ENCODE measurements at regions not wholly inside any gene's neighbourhood (a gene's known extent, or its start where the extent isn't known, plus 50 kb on each side); places are given as distances from the start of the nearest gene placed in this dataset.

DNA sequence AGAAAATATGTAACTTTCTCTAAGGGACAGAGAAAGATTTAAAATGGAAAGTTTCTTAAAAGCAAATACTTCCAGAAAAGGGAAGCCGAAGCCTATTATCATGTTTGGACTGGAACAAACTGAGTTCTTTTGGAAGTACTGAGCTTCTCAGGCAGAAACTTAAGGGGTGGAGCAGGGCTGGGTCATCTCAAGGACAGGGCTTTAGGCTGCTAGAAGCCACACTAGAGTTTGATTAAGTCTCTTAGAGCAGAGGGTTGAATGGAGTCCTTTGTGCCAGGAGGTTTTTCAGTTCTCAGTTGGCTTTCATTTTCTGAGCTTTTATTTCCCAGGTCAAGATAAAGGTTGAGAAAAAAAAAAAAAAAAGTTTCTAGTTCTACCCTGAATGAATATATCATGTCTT lies 432.7 kb downstream of the SLITRK5 start:
- no peak for DNase-seq

DNA sequence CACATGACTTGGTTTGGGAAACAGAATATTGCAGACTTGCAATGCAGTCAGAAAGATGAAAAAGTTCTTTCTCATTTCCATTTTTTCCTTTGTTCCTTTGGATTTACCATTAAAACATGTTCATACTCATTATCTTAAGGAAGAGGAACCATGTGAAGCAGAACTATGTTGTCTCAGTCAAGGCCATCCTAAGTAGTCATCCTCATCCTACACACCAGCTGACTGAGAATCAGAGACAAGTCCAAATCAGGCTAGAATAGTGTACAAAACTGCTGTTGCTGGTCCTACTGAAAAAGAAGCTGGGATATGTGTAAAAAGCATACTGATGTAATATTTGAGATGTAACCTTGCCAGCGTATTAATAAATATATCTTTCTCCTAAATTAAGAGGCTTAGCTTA lies 433.4 kb downstream of the SLITRK5 start:
- DNase-seq: no peak

DNA sequence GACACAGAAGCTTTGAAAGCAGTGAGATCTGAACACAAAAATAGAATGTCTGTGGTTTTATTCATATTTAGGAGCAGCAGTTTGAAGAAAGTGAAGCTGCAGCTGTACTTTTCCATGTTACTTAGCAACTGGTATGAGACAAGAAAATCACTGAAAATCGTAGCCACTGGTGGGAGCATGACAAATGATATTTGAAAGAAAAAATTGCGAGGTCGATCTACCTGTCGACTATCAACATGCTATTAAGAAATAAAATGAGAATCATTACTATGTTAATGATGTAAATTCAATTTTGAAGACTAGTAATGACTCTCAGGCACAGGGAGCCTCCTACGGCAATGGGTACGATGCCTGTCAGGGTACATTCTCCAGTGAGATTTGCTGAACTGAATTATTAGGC lies 436.4 kb downstream of the SLITRK5 start:
- DNase-seq: no peak

DNA sequence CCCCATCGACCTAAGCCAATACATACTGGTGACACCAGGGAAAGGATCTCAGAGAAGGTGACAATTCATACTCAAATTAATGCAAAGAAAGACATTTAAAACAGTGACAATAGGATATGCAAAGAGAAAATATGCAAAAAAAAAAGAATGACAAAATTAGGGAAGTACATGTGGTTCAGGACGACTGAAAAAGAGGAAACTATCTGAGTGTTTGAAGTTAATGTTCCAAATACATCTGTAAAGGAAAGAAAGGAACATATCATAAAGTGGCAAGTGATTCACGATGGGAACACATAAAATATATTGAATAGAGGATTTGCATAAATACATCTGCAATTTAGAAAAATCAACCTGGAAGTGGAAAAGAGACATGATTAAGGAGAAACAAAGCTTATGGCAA lies 441.4 kb downstream of the SLITRK5 start:
- no peak for DNase-seq

DNA sequence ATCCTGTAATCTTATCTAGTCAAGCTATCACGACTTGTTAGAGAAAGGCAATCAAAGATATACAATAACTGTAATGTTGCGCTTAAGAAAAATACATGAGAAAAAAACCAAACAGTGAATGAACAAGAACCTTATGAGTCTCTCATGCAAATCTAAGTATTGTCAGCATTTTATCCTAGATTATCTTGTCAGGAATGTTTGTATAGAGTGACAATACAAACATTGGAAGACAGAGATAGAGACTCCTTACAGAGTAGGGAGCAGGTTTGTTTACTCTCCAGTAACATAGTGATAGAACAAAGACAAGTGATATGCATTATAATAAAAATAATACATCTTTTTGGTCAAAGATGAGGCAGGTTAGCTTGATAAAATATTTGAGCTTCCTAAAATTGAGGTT lies 444.8 kb downstream of the SLITRK5 start:
- DNase-seq: no peak

DNA sequence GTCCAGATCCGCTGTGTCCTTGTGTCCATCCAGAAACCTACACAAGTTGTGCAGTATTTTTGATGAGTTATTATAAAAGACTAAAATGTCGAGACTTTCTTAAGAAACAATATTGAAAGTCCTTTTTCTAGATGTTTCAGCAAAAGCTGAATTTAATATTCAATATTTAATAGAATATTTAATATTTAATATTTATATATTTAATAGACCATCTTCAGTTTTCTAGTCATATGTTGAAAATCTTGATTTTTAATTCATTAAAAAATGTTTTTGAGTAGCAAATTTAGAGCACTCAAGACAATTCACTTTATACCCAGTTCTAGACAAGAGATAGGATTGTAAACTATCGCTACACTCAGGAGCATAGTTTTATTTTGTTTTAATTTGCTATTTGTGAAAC lies 447.8 kb downstream of the SLITRK5 start:
- no peak for DNase-seq

DNA sequence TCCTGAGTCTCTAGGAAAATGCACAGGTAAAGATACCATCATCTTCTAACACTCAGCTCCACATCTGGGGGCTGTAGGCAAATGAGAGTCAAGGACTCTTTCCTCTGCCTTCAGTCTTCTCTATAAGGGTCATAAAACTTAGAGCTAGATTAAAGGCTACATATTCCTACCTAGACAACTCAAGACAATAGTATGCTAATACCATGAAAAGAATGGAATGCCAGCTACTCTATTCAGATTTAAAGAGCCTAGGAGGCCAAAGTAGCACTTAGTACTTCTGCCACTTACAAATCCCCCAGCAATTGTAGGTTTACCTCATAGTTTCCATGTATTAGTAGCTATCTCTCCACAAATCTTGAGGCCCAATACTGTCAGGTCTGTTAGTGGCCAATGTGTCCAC lies 453.0 kb downstream of the SLITRK5 start:
- DNase-seq: no peak

DNA sequence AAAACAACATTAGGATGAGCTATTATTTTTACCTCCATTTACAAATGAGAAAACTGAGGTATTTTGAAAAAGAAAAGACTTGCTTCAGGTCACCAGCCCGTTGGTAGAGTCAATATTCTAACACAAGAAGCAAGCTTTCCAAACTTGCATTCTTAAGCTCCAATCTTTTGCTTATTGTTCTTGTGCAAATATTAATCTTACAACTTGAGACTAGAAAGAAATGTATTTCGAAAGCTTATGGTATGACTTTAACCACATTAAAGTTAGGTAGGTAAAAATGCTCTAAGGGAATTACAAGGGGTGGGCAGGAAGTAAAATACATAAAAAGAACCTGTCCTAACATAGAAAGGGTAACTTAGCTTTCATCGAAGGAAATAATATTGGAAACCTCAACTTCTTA lies 453.9 kb downstream of the SLITRK5 start:
- no peak for DNase-seq

DNA sequence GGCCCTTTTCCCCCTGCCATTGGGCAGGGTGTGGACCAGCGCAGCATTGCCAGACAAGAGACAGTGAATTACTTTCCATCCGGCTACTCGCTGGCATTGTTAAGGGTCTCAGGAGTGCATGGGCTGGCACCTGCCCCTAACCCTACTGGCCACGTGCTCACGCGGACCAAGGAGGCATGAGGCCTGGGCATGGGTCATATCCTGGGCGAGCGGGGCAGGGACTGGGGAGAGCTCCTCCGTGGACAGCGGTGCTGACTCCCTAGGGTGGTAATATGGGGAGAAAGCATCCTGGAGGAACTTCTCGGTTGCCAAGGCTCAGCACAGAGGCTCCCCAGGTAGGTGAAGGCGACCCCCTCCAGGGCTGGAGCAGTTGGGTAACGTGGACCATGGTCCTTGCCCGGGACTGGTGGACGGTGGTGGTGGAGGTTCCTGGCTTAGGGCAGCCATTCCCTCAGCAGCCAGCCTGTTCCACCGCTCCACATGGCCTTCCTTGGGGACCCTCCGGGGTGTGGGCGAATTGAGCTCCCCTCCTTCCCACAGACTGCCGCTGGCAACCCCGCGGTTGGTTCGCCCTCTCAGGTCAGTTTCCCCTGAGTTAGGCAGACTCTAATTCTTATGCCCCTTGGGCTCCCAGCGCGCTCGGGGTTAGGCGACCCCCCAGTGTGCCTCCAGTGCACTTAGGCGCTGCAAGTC lies 465.1 kb downstream of the SLITRK5 start:
- no peak for DNase-seq

DNA sequence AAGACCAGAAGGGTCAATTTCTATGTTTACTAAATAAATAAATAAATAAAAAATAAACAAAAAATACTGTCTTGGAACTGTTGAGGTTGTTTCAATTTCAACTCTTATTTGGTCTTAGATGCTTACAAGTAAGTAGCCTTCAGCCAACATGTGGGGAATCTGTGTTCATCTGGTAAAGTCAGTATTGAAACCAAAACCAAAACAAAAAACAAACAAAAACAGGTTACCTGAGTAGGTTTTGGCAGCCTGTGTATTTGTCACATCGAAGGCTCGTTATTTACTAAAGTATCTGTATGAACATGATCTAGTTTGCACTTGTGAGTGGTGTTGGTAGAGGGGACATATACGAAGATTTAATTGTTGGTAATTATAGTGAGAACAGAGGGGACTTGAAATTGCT lies 471.5 kb downstream of the SLITRK5 start:
- DNase-seq: no peak

DNA sequence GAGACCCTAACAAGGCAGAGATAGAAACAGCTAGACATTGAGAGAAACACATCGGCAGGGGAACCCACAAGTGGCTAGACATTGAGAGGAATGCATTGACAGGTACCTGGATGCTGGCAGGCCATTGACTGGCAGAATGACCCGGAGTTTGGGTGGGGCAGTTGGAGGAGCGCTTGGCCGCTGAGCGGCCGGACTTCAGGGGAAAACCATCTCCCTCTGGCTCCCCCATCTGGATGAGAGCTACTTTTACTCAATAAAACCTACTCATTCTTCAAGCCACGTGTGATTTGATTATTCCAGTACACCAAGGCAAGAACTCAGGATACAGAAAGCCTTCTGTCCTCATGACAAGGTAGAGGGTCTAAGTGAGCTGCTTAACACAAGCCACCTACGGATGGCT lies 473.4 kb downstream of the SLITRK5 start:
- DNase-seq: no peak

DNA sequence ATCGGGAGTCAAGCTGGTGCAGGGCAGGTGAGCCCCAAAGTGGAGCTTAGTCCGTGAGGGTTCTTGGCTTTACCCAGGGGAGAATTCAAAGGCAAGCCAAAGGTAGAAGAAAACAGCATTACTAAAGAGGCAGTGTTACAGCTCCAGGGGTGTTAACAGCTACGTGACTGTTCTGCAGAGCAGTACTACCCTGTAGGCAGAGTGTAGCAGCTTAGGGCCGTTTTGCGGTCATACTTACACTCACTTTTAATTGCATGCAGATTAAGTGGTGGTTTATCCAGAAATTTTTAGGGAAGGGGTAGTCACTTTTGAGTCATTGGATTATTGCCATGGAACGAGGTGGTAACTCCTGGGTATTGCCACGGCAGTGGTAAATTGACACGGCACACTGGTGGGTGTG lies 482.2 kb downstream of the SLITRK5 start:
- DNase-seq: no peak

DNA sequence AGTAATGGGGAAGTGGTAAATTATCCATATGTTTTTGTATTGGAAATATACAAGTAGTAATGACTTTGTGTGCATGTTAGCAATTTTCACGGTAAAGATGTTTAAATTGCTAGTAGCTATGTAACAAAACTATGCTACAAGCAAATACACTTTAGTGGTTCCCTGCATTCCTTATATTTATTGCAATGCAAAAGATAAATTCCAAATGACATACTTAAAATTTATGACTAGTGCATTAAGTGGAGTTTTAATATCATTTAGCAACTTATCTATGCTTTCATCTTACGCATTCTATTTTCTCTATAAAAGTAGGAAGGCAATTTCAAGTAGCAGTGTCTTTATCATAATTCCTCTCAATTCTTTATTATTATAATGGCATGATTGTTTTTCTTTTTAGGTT lies 482.8 kb downstream of the SLITRK5 start:
- DNase-seq: no peak

DNA sequence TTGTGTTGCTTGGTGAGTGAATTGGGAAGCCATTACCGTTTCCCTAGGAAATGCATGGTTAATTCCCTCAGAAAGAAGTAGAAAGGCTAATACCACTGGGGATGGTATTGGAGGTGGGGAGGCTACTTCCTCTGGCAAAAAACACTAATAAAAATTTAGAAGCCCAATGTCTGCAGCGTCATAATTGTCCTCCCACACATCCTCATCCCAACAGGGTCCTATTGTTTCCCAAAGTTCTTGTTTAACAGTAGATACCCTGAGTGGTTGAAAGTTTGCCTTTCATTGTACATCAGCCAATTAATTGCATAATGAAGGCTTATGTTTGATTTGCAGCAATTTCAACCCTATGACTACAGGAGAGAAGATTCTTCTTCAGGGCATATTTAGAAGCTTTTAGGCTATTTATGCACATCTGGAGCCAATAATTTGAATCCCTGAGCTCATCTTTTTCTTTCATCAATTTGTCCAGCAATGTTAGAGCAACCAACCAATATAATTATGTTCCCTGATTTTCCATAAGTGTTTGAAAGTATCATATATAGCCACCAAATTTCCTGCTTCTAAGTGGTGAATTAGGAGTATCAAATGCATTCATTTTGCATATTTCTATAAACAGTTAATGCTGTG lies 491.0 kb downstream of the SLITRK5 start:
- no peak for DNase-seq

DNA sequence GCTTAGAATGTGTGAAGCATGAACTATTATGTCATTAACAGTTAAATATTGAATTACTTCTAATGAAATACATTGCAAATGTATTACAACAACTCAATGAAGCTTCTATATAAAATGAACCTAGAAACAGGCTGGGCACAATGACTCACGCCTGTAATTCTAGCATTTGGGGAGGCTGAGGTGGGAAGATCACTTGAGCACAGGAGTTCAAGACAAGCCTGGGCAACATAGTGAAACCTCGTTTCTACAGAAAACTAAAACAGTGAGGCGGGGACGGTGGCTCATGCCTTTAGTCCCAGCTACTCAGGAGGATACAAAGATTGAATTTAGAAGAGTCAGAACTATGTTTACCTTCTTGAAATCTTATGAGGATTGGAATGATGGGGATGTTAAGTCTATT lies 505.1 kb downstream of the SLITRK5 start:
- no peak for DNase-seq

DNA sequence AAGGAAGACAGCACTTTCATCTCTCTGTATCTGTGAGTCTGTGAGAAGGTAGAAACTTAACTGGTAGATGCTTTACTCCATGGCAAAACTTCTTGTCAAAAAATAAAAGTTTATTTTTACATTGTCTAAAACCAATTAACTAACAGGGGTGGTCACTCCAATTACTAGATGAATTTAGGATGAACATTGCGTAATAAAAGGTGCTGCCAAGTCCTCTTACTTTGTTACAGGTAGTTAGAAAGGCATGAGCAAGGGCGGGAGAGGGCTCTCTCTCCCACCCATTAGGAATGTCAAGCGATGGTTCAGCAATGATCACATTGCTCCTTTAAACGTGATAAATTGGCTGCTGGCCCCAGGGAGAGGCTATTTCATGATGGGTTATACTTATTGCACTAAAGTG lies 512.3 kb downstream of the SLITRK5 start:
- no peak for DNase-seq

DNA sequence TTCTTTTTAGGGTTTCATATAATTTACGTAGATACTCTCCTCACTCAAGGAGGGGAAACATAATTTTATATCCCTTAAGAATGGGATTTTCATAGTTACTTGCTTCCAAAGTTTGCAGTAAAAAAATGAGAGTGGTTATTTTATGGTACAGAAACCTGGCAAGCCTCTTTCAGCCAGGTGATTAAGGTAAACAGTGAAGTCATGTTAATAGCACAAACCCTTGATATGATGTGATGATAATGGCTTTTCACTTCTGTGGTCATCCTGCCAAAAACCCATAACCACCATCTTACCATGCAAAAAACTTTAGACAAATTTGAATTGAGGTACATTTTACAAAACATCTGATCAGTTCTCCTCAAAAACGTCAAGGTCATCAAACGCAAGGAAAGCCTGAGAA lies 517.8 kb downstream of the SLITRK5 start:
- DNase-seq: no peak

DNA sequence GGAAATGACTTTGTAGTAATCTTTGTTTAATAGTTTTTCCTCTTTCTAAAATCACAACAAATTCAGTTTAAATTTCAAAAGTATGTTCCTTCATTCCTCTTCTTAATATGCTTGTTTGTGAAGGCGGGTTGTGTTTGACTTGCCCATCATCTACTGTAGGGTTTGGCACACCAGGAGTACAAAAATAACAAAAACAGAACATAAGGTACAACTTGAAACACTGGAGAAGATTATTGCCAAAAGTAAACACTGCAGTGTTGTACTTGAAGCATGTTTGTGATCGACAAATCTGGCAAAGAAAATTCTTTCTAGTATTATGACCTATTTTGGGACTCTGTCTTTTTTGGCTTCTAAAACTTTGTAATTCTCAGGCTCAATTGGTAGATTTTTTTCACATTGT lies 518.6 kb downstream of the SLITRK5 start:
- DNase-seq: no peak

DNA sequence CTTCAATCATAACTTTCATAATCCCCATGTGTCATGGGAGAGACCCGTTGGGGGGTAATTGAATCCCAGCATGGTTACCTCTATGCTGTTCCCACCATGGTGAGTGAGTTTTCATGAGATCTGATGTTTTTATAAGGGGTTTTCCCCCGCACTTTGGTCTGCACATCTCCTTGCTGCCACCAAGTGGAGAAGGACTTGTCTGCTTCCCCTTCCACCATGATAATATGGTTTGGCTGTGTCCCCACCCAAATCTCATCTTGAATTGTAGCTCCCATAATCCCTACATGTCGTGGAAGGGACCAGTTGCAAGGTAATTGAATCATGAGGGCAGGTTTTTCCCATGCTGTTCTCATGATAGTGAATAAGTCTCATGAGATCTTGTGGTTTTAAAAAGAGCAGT lies 524.9 kb downstream of the SLITRK5 start:
- no peak for DNase-seq

DNA sequence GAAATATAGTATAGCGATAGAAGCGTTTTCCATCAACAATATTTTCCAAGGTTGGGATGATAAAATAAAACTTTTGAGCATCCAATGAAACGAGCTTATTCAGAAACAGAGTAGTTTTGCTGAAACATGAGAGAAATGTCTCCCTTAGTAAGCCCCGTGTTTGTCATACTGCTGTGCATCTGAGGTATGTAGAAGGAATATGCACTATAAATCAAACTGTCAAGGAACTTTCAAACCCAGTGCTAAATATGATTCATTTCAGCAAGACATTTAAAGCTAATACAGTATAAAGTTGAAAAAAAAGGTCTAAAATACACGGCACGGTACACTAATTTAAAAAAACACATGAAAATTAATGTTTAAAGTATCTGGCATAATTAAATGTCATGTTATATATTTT lies 546.2 kb downstream of the SLITRK5 start:
- DNase-seq: no peak

DNA sequence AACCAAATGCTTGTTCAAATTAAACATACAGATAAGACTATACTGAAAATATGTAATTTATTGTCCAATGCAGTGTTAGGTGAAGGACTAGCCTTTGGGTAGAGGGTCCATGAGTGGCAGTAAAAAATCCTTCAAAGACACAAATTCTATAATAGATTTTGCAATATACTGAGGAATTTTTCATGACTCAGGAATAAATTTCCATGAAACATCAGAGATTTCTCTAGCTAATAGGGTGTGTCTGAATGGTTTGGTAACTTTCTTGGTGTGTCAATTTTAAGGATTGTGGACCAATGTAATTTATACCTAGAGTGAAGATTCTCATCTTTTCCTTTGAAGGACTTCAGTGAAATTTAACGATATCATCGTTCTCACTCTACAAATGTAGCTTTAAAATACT lies 546.7 kb downstream of the SLITRK5 start:
- no peak for DNase-seq

DNA sequence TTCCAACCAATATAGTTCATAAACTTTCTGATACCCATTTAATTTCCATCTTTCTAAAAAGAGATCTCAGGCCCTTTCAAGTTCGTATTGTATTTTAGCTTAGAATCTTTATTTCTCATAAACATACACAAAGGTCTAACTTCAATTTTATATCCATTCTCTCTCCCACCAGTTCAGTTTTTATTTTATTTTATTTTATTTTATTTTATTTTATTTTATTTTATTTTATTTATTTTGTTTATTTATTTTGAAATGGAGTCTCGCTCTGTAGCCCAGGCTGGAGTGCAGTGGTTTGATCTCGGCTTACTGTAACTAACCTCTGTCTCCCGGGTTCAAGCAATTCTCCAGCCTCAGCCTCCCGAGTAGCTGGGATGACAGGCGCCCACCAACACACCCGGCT lies 552.8 kb downstream of the SLITRK5 start:
- DNase-seq: no peak

DNA sequence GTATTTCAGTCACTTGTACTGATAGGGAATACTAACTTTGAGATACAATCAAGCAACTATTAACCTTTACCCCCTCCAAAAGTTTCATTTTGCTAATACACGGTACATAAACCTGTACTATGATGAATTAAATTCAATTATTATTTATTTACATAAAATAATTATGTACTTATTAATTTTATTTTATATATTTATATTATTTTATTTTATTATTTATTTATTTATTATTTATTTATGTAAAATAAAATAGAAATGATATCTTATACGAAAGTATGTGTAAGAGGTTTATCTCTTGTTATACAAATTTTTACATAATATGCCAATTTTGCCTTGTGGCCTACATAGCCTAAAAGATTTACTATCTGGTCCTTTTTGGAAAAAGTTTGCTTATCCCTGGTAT lies 564.3 kb downstream of the SLITRK5 start:
- DNase-seq: no peak

DNA sequence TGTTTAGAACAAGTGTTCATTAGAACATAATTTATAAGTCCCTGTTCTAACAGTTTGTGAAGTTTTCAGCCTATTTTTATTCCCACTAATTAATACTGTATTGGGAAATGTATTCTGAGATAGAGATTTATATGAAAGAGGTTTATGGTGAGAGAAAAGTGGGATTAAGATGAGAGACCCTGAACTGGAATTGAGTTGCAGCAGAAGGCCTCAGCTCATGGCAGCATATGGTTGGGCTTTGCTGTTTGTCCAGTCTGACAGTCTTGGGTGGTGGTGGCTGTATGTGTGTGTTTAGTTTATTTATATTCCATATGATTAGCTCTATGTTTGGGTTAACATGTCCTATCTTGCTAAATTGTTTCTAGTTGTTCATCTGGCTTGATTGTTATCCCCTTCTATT lies 575.1 kb downstream of the SLITRK5 start:
- DNase-seq: no peak

DNA sequence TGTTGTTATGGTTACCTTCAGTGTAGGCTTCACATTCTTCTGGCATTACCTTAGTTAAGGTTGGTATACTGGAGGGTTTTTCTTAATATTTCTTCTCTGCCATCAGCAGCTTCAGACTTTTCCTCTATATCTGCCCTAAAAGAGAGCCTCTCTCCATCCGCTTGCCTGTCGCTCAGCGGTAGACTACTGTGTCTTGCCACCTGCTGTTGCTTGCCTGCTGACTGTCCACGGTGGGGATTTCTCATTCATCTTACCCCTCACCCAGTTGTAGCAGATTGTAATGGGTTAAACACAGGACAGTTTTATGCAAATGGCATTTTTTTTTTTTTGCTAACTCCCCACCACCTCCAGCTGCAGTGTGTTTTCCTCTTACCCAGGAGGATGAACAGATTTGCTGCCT lies 577.2 kb downstream of the SLITRK5 start:
- no peak for DNase-seq

Measured in activated CD4-positive, alpha-beta T cell treated with anti-CD3 and anti-CD28 coated beads for 48 hours (primary cell).